ENCODE measurements at regions not wholly inside any gene's neighbourhood (a gene's known extent, or its start where the extent isn't known, plus 50 kb on each side); places are given as distances from the start of the nearest gene placed in this dataset.
"Not testable (repeated sequence)": the region's sequence is repeated elsewhere in the genome, so short reads cannot be mapped to it uniquely, and the experiment has no call there.

DNA sequence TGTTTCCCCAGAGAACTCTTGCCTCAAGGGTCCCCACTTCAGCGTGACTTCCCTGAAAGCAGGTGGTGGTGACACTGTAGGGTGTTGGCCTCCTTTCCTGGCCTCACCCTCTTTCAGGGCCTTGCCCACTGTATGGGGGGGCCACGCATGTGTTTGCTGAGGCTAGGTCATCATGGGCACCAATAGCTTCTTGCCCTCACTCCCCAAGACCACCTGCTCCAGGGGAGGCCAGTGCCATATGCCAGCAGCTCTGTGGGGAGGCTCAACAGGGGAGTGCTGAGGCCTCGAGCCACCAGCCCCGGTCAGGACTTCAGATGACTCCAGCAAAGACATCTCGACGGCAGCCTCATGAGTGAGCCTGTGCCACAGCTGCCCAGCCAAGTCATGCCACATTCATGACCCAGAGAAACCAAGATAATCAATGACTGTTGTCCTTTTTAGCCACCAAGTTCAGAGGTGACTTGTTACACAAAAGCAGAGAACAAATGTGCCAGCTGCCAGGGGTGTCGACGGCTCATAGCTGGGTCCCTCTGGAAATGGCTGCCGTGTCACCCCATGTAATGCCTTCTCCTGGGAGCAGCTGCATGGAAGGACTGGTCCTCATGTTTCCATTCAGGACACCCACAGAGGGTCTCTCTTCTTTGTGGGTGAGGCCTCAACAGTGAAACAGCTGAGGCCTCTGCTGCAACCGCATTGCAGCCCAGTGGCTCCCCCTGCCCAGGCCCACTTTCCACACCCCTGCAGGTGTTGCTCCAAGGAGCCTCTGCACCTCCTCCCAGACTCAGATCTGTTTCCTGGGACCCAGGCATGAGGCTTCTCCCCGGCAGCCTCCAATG is 162.2 kb downstream of the LAT start:
- not testable (repeated sequence) for H3K4me3 ChIP-seq (ENCODE audit: low read length); H3K36me3 ChIP-seq (ENCODE audit: insufficient read depth, low read length); H3K9me3 ChIP-seq (replicated peaks; ENCODE audit: low read length); H3K27me3 ChIP-seq (ENCODE audit: control insufficient read depth, insufficient read depth, low read length); H3K4me2 ChIP-seq (ENCODE audit: low read length); H3K4me1 ChIP-seq (ENCODE audit: control insufficient read depth, insufficient read depth, low read length); H3K9ac ChIP-seq (ENCODE audit: low read depth, low read length)

GRCh38 chr16:29146266-29146665 is 161.4 kb downstream of the LAT start:
- Histone ChIP-seq H3K36me3 (ENCODE audit: insufficient read depth, low read length) (no peaks in the 10 kb centered on the region), H3K4me3 (ENCODE audit: low read length) (no peak overlapping the region), H3K9ac (ENCODE audit: low read depth, low read length) (no peak overlapping the region), H3K4me2 (ENCODE audit: low read length) (no peak overlapping the region), H3K9me3 (replicated peaks; ENCODE audit: low read length) (no peaks in the 10 kb centered on the region), H3K27me3 (ENCODE audit: control insufficient read depth, insufficient read depth, low read length) (peaks cover 2% of the 10 kb centered on the region), H3K4me1 (ENCODE audit: control insufficient read depth, insufficient read depth, low read length) (no peaks in the 10 kb centered on the region)

GRCh38 chr16:29145486-29146225 is 160.8 kb downstream of the LAT start:
- not testable (repeated sequence) for H3K9ac ChIP-seq (ENCODE audit: low read depth, low read length); H3K9me3 ChIP-seq (replicated peaks; ENCODE audit: low read length); H3K4me2 ChIP-seq (ENCODE audit: low read length); H3K4me3 ChIP-seq (ENCODE audit: low read length); H3K27me3 ChIP-seq (ENCODE audit: control insufficient read depth, insufficient read depth, low read length); H3K4me1 ChIP-seq (ENCODE audit: control insufficient read depth, insufficient read depth, low read length); H3K36me3 ChIP-seq (ENCODE audit: insufficient read depth, low read length)

- not testable (repeated sequence) for H3K36me3 ChIP-seq (ENCODE audit: insufficient read depth, low read length); H3K4me3 ChIP-seq (ENCODE audit: low read length); H3K4me2 ChIP-seq (ENCODE audit: low read length); H3K4me1 ChIP-seq (ENCODE audit: control insufficient read depth, insufficient read depth, low read length); H3K9ac ChIP-seq (ENCODE audit: low read depth, low read length); H3K27me3 ChIP-seq (ENCODE audit: control insufficient read depth, insufficient read depth, low read length); H3K9me3 ChIP-seq (replicated peaks; ENCODE audit: low read length)
Observed at GRCh38 chr16:29145086-29145485, 160.2 kb downstream of the LAT start.

- not testable (repeated sequence) for H3K4me2 ChIP-seq (ENCODE audit: low read length); H3K36me3 ChIP-seq (ENCODE audit: insufficient read depth, low read length); H3K27me3 ChIP-seq (ENCODE audit: control insufficient read depth, insufficient read depth, low read length); H3K9me3 ChIP-seq (replicated peaks; ENCODE audit: low read length); H3K4me1 ChIP-seq (ENCODE audit: control insufficient read depth, insufficient read depth, low read length); H3K9ac ChIP-seq (ENCODE audit: low read depth, low read length); H3K4me3 ChIP-seq (ENCODE audit: low read length)
Observed at GRCh38 chr16:29144669-29145062, 159.8 kb downstream of the LAT start.

DNA sequence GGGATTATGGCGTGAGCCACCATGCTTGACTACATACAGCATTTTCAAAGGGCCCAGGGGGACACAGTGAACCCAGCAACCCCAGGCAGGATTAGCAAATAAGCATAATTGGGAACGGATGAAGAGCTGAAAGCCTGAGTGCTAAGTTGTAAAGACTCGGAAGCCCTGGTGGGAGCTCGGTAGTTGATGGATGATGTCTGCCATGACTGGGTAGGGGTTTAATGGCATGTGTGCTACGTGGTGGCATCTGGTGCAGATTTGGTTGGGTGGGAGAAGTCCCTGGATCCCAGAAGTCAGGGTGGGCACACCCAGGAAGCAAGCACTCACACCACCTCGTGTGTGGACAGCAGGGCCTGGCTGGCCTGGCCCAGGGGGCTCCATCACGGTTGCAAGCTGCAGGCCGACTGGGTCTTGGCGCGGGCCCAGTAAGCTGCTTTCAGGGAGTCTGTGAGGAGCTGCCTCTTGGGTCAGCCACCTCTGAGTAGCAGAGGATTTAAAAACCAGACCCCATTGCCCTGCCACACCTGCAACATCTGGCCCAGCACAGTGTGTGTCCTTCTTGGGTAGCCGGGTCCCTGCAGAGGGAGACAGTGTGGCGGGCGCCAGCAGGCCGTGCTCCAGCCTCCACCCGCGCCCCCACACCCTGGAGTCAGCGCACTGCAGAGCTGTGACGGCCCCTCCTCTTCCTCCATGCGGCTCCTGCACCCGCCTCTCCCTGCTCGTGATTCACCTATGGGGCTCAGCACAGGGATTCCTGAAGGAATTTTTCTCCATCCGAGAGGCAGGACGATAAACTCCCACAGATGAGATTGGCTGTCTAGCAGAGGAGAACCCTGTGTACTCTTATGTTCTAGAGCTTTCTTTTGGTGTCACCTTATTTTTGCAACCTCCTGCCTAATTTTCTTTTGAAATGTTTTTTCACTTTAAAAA is 159.2 kb downstream of the LAT start:
- not testable (repeated sequence) for H3K27me3 ChIP-seq (ENCODE audit: control insufficient read depth, insufficient read depth, low read length); H3K4me1 ChIP-seq (ENCODE audit: control insufficient read depth, insufficient read depth, low read length); H3K4me2 ChIP-seq (ENCODE audit: low read length); H3K9ac ChIP-seq (ENCODE audit: low read depth, low read length); H3K4me3 ChIP-seq (ENCODE audit: low read length); H3K9me3 ChIP-seq (replicated peaks; ENCODE audit: low read length); H3K36me3 ChIP-seq (ENCODE audit: insufficient read depth, low read length)

GRCh38 chr16:29142506-29142905 is 157.7 kb downstream of the LAT start:
- H3K36me3 ChIP-seq (ENCODE audit: insufficient read depth, low read length); H3K4me1 ChIP-seq (ENCODE audit: control insufficient read depth, insufficient read depth, low read length); H3K9ac ChIP-seq (ENCODE audit: low read depth, low read length); H3K4me2 ChIP-seq (ENCODE audit: low read length); H3K4me3 ChIP-seq (ENCODE audit: low read length); H3K27me3 ChIP-seq (ENCODE audit: control insufficient read depth, insufficient read depth, low read length); H3K9me3 ChIP-seq (replicated peaks; ENCODE audit: low read length): not testable (repeated sequence)

- H3K36me3 ChIP-seq (ENCODE audit: insufficient read depth, low read length), result no peaks in the 10 kb centered on the region
Observed at GRCh38 chr16:29141586-29142324, 156.9 kb downstream of the LAT start.

DNA sequence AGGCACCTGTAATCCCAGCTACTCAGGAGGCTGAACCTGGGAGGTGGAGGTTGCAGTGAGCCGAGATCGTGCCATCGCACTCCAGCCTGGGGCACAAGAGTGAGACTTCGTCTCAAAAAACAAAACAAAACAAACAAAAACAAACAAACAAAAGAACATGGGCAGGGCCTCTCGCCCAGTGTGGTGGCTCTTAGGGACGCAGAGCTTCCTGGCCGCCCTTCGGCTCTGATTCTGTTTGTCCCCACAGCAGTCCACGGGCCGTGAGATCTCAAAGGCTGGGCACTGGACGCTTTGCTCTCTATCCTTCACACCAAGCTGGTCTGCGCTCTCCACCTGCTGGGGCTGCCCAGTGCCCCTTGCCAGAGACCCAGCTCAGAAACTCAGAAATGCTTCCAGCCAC is 156.3 kb downstream of the LAT start:
- not testable (repeated sequence) for H3K4me3 ChIP-seq (ENCODE audit: low read length); H3K9ac ChIP-seq (ENCODE audit: low read depth, low read length); H3K4me1 ChIP-seq (ENCODE audit: control insufficient read depth, insufficient read depth, low read length); H3K4me2 ChIP-seq (ENCODE audit: low read length); H3K9me3 ChIP-seq (replicated peaks; ENCODE audit: low read length); H3K36me3 ChIP-seq (ENCODE audit: insufficient read depth, low read length); H3K27me3 ChIP-seq (ENCODE audit: control insufficient read depth, insufficient read depth, low read length)

More at GRCh38 chr16:29141586-29142324, 156.9 kb downstream of the LAT start:
- Histone ChIP-seq H3K4me3 (ENCODE audit: low read length) (no peak overlapping the region), H3K27me3 (ENCODE audit: control insufficient read depth, insufficient read depth, low read length) (peaks cover 4% of the 10 kb centered on the region), H3K9ac (ENCODE audit: low read depth, low read length) (no peak overlapping the region), H3K9me3 (replicated peaks; ENCODE audit: low read length) (no peaks in the 10 kb centered on the region), H3K4me2 (ENCODE audit: low read length) (no peak overlapping the region), H3K4me1 (ENCODE audit: control insufficient read depth, insufficient read depth, low read length) (no peaks in the 10 kb centered on the region)

DNA sequence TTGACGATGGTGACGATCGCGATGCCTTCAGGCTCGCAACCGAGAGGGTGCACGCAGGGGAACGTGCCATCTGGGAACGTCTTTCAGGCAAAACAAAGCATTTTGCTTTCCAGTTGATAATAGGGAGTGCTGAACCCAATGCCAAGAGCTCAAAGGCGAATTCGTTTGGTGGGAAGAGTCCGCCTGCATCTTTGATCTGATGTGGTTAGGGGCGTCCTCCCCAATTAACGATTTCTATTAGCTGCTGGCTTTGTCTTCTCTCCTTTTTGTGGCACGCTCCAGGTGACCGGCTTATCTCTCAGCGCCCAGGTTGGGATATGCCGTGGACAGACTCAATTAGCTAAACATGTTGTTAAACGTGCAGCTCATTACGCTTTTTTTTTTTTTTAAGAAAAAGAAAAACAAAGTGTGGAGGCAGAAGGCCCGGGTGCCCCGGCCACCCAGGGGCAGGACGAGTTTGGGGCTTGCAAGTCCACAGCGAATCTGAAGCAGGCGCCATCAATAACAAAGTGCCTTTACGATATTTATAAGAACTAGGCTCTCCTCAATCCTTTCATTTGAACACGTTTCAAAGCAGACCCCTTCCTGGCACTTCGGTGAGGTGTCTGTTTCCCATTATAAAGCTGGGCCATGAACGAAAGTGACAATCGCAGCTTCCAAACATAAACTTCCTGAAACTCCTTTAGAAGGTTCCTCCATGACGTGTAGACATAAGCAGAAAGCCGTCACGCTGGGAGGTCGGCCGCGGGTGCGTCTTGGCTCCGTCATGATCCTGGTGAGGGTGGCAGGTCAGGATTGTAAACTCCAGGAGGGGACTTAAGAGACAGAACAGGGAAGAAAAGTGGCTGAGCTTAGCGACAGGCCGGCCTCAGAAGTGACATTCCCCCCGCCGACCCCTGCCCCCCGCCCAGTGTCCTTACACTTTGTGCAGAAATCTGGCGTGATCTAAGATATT is 155.3 kb downstream of the LAT start:
- H3K9ac ChIP-seq (ENCODE audit: low read depth, low read length); H3K4me2 ChIP-seq (ENCODE audit: low read length); H3K4me1 ChIP-seq (ENCODE audit: control insufficient read depth, insufficient read depth, low read length); H3K36me3 ChIP-seq (ENCODE audit: insufficient read depth, low read length); H3K4me3 ChIP-seq (ENCODE audit: low read length); H3K27me3 ChIP-seq (ENCODE audit: control insufficient read depth, insufficient read depth, low read length); H3K9me3 ChIP-seq (replicated peaks; ENCODE audit: low read length): not testable (repeated sequence)
